Stimulated activated CD4-positive, alpha-beta T cell treated with anti-CD3 and anti-CD28 coated beads, Interleukin-1b, Interleukin-23, amount 100 ng/mL, for 4 hours (primary cell): ENCODE measurements at regions not wholly inside any gene's neighbourhood (a gene's known extent, or its start where the extent isn't known, plus 50 kb on each side); places are given as distances from the start of the nearest gene placed in this dataset.
A peak's percentile ranks its signal among the peaks of the same experiment; 100 is the strongest.

Experiments used
- DNase-seq, 2 donors: peaks; one replicate each; pipeline ENCODE4 v3.0.0-alpha.2; 2020; ENCODE audit warnings: low read depth in 2 of 2

- DNase-seq = no peak
Measured at GRCh38 chr12:65546528-65546927, 268.0 kb downstream of the MSRB3 start.

- peak; percentile 37 to 57 for DNase-seq
Measured at GRCh38 chr12:65556676-65557437, 267.4 kb upstream of the HMGA2 start.

GRCh38 chr12:65557438-65558181 lies 266.7 kb upstream of the HMGA2 start:
- DNase-seq = no peak

- DNase-seq = no peak
Measured at GRCh38 chr12:65560286-65560685, 264.0 kb upstream of the HMGA2 start.

- DNase-seq = no peak
Measured at GRCh38 chr12:65561798-65562382, 262.4 kb upstream of the HMGA2 start.

GRCh38 chr12:65565601-65566560 lies 258.4 kb upstream of the HMGA2 start:
- DNase-seq = no peak

- no peak for DNase-seq
Measured at GRCh38 chr12:65566751-65567150, 257.5 kb upstream of the HMGA2 start.

GRCh38 chr12:65567820-65568219 lies 256.5 kb upstream of the HMGA2 start:
- DNase-seq = no peak

GRCh38 chr12:65568517-65568916 lies 255.8 kb upstream of the HMGA2 start:
- DNase-seq = no peak

GRCh38 chr12:65570451-65571130 lies 253.7 kb upstream of the HMGA2 start:
- no peak for DNase-seq

GRCh38 chr12:65574867-65575266 lies 249.4 kb upstream of the HMGA2 start:
- no peak for DNase-seq

GRCh38 chr12:65584016-65584415 lies 240.3 kb upstream of the HMGA2 start:
- no peak for DNase-seq

- no peak for DNase-seq
Measured at GRCh38 chr12:65585648-65586602, 238.4 kb upstream of the HMGA2 start.

GRCh38 chr12:65586796-65587195 lies 237.5 kb upstream of the HMGA2 start:
- DNase-seq = no peak

GRCh38 chr12:65590318-65590717 lies 234.0 kb upstream of the HMGA2 start:
- DNase-seq = no peak

- DNase-seq = no peak
Measured at GRCh38 chr12:65592416-65592815, 231.9 kb upstream of the HMGA2 start.

GRCh38 chr12:65593239-65593701 lies 231.0 kb upstream of the HMGA2 start:
- no peak for DNase-seq

GRCh38 chr12:65594409-65594808 lies 229.9 kb upstream of the HMGA2 start:
- no peak for DNase-seq

- no peak for DNase-seq
Measured at GRCh38 chr12:65595016-65595560, 229.2 kb upstream of the HMGA2 start.
